Ovary (tissue), 7 donors: ENCODE measurements at regions not wholly inside any gene's neighbourhood (a gene's known extent, or its start where the extent isn't known, plus 50 kb on each side); places are given as distances from the start of the nearest gene placed in this dataset.

Source experiments
- DNase-seq, 5 donors: peaks; one replicate each; pipeline ENCODE4 v3.0.0-alpha.2; 2019 to 2020
- H3K27ac ChIP-seq, 2 donors: fragments of 200-600 bp; one replicate each; pipeline versions ENCODE4 v1.5.1 to v1.8.0; 2019 to 2022
- H3K27me3 ChIP-seq: fragments of 200-600 bp; one replicate; pipeline ENCODE4 v1.8.0; 2022
- H3K36me3 ChIP-seq: fragments of 200-600 bp; sonication (generic); one replicate; pipeline ENCODE4 v1.5.1; 2019
- H3K4me1 ChIP-seq: one replicate; pipeline ENCODE4 v1.8.1; 2013; ENCODE audit warnings: mild to moderate bottlenecking, moderate library complexity; ENCODE audit not compliant: insufficient read depth
- H3K4me3 ChIP-seq: fragments of 200-600 bp; sonication (generic); one replicate; pipeline ENCODE4 v1.5.1; 2017
- H3K9me3 ChIP-seq, 2 donors: fragments of 200-600 bp in 1 of 2; sonication (generic) in 1 of 2; one replicate each; pipeline versions ENCODE4 v1.5.1 to v1.8.1; 2013 to 2019; ENCODE audit warnings: mild to moderate bottlenecking in 1 of 2, moderate library complexity in 1 of 2
- EP300 ChIP-seq: sonication (generic); formaldehyde crosslinking; IDR thresholded peaks from one replicate; pipeline ENCODE4 v1.6.1; 2017; ENCODE audit warnings: antibody characterized with exemption
- POLR2A ChIP-seq: fragments of 450-650 bp; IDR thresholded peaks from one replicate; pipeline ENCODE4 v1.6.1; 2017; ENCODE audit warnings: antibody characterized with exemption, mild to moderate bottlenecking, moderate library complexity
- WGBS, 3 donors: extraction: QIAGEN DNeasy Blood & Tissue Kit in 1 of 3; methylation state at CpG; one replicate each; pipeline versions ENCODE4 v1.1.5 to v1.1.7; 2013 to 2017; 5-methylcytosine and 5-hydroxymethylcytosine counted together
- intact Hi-C, 4 donors: fragments of 100-400 bp; cut with DNase I; formaldehyde crosslinking; loops; one replicate each; pipeline versions ENCODE4 v1.11.0 to v1.15.1; 2022 to 2023
- TF ChIP-seq, protein P1 (sequence below), 3 donors: fragments of 450-650 bp in 2 of 3; fragments of 200-600 bp in 1 of 3; IDR thresholded peaks; one replicate each; pipeline versions ENCODE4 v1.5.1 to v1.8.0; 2016 to 2022; ENCODE audit warnings: antibody characterized with exemption in 3 of 3, mild to moderate bottlenecking in 1 of 3
- donor health status: DM: no; HTN: no; CAD: no; lungs with moderate emphysema.
- donor health status: DM: no; HTN: no; CAD: no.
- donor health status: Bipolar disorder and iron deficiency.
- donor health status: DM: no; HTN: no; CAD: no.
- donor health status: DM: yes; HTN: yes; CAD: no.

DNA sequence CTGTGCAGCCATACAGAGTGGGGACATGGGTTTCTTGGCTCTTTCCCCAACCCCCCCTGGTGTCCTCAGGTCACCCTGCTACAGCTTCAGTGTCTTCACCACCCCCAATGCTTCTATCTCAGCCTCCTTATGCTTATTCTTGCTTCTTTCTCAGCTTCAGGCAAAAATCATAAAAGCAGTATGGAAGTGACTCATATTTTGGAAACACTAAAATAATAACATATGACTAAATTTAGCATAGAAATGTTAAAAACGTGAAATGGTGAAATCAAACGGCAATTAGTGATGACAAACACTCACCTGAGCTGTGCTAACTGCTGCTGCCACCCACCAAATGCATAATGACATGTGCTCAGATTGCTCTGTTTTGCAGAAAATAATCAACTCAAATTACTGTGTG is 475.2 kb upstream of the EPHA3 start:
- intact Hi-C loops: no loop called here
- no peaks in the 10 kb centered on the region for H3K36me3 ChIP-seq
- no peak overlapping the region for H3K27ac ChIP-seq
- WGBS, 3 donors: 11 to 44% (median 13%) methylated on average over 2 of the region's 2 CpGs
- H3K27me3 ChIP-seq: no peaks in the 10 kb centered on the region
- TF ChIP-seq, protein P1, sequence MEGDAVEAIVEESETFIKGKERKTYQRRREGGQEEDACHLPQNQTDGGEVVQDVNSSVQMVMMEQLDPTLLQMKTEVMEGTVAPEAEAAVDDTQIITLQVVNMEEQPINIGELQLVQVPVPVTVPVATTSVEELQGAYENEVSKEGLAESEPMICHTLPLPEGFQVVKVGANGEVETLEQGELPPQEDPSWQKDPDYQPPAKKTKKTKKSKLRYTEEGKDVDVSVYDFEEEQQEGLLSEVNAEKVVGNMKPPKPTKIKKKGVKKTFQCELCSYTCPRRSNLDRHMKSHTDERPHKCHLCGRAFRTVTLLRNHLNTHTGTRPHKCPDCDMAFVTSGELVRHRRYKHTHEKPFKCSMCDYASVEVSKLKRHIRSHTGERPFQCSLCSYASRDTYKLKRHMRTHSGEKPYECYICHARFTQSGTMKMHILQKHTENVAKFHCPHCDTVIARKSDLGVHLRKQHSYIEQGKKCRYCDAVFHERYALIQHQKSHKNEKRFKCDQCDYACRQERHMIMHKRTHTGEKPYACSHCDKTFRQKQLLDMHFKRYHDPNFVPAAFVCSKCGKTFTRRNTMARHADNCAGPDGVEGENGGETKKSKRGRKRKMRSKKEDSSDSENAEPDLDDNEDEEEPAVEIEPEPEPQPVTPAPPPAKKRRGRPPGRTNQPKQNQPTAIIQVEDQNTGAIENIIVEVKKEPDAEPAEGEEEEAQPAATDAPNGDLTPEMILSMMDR (IDR thresholded peaks at IDR 0.05): no peak
- TF ChIP-seq EP300: no peak
- TF ChIP-seq POLR2A: no peak
- no peak for DNase-seq
- no peaks in the 10 kb centered on the region for H3K9me3 ChIP-seq
- no peaks in the 10 kb centered on the region for H3K4me1 ChIP-seq
- H3K4me3 ChIP-seq: no peak overlapping the region

DNA sequence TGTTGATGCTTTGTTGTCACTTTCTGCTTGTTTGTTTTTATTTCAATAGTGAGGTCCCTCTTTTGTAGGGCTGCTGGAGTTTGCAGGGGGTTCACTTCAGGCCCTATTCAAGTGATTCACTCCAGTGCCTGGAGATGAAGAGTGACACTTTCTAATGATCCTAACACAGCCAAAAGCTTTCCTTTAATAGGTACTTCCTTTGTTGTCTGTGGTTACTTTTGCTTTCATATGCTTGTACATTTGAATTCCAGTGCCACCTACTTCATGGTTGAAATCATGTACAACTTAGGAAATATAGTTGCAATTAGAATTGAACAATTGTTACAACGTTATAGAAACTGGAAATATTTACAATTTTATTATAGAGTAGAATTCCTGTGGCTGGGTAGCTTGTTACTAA is 466.8 kb upstream of the EPHA3 start:
- DNase-seq: no peak

DNA sequence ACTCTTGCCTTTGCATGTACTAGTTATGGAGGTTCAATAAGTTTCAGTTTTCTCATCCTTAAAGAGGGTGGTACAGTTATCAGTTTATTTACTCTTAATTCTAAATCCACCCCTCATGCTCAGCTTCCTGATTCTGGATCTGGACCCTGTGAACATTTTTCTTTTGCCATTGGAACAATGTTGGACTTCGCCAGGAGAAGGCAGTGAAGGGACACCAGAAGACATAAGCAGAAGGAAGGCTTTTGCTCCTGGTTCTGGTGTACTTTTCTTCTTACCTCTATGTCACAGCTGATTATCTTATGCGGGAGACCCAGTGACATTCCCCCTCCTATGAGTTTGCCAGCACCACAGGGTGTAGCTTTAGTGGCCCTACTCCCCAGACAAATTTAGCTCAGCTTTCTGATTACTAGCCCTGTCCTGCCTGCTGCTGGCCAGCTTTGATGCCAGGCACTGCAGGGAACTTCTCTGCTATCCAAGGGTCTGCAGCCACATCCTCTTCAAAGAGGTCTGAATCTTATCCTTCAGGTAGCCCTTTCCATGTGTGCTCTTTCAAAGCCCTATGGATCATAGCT is 466.3 kb upstream of the EPHA3 start:
- no peak for TF ChIP-seq EP300
- TF ChIP-seq, protein P1 (IDR thresholded peaks at IDR 0.05): no peak
- TF ChIP-seq POLR2A: no peak
- DNase-seq: no peak
- no peaks in the 10 kb centered on the region for H3K4me1 ChIP-seq
- H3K4me3 ChIP-seq: no peak overlapping the region
- WGBS, 3 donors: 88 to 92% (median 91%) methylated on average over 2 of the region's 2 CpGs
- H3K9me3 ChIP-seq: no peaks in the 10 kb centered on the region
- no peaks in the 10 kb centered on the region for H3K27me3 ChIP-seq
- intact Hi-C loops: no loop called here
- no peak overlapping the region for H3K27ac ChIP-seq
- H3K36me3 ChIP-seq: no peaks in the 10 kb centered on the region

More for the DNA sequence above, 466.8 kb upstream of the EPHA3 start:
- intact Hi-C loops: no loop called here
- no peaks in the 10 kb centered on the region for H3K4me1 ChIP-seq
- no peaks in the 10 kb centered on the region for H3K9me3 ChIP-seq
- TF ChIP-seq POLR2A: no peak
- TF ChIP-seq, protein P1 (IDR thresholded peaks at IDR 0.05): no peak
- no peak for TF ChIP-seq EP300
- H3K27ac ChIP-seq: no peak overlapping the region
- WGBS, 3 donors: 56 to 68% (median 63%) methylated on average over 1 of the region's 1 CpG
- no peaks in the 10 kb centered on the region for H3K36me3 ChIP-seq
- H3K27me3 ChIP-seq: no peaks in the 10 kb centered on the region
- H3K4me3 ChIP-seq: no peak overlapping the region

DNA sequence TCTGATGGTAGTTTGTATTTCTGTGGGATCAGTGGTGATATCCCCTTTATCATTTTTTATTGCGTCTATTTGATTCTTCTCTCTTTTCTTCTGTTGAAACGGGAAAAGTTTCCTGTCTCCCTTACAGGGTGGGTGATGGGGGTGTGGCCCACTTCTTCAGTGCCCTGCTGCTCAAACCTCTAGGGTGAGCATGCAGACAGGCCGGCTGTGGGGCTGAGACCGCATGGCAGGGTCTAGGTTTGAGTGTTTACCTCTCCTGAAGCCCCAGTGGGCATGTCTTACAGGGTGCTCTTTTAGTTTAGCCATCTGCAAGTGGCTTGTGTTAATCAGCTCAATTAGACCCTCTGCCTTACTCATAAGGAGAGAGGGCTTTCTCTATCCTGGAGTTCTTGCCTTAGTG is 450.0 kb upstream of the EPHA3 start:
- 90 to 92% (median 91%) methylated on average over 4 of the region's 4 CpGs for WGBS, 3 donors
- no peak for DNase-seq

More for the DNA sequence above, 450.0 kb upstream of the EPHA3 start:
- no peak for TF ChIP-seq EP300
- TF ChIP-seq, protein P1 (IDR thresholded peaks at IDR 0.05): no peak
- no peak for TF ChIP-seq POLR2A
- Histone ChIP-seq H3K27me3 (no peaks in the 10 kb centered on the region), H3K27ac (no peak overlapping the region), H3K4me3 (no peak overlapping the region), H3K9me3 (no peaks in the 10 kb centered on the region), H3K4me1 (no peaks in the 10 kb centered on the region), H3K36me3 (no peaks in the 10 kb centered on the region)
- intact Hi-C loops: no loop called here
